ENCODE measurements at regions not wholly inside any gene's neighbourhood (a gene's known extent, or its start where the extent isn't known, plus 50 kb on each side); places are given as distances from the start of the nearest gene placed in this dataset.

GRCh38 chr5:113673041-113673440 lies 159.5 kb downstream of the YTHDC2 start:
- no peak for TF ChIP-seq POLR2AphosphoS5 (IDR thresholded peaks at IDR 0.05)
- no peak for TF ChIP-seq CTCF (IDR thresholded peaks at IDR 0.05)

Data from breast epithelium (tissue), 3 donors.